ENCODE measurements at regions not wholly inside any gene's neighbourhood (a gene's known extent, or its start where the extent isn't known, plus 50 kb on each side); places are given as distances from the start of the nearest gene placed in this dataset.
"Not testable (repeated sequence)": the region's sequence is repeated elsewhere in the genome, so short reads cannot be mapped to it uniquely, and the experiment has no call there.

DNA sequence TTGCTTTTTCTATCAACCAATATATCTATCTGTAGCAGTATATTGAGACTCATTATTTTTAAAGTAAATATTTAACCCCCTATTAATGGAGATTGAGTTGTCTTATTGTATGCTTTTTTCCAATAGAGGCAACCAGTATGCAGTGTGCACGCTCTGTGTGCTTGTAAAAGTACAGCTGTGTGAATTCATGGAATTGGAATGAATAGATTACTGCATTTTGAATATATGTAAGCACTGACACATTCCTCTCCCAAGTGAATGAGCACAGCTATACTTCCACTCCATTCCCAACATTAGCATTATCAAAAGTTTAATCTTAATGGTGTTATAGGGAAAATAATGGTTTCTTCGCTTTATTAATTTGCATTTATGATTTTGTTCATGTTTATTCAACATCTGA is 81.6 kb upstream of the HSFY2 start:
- BruUV-seq (replicated peaks); H3K4me1 ChIP-seq (ENCODE audit: control insufficient read depth, insufficient read depth, low read length); H3K36me3 ChIP-seq (ENCODE audit: control insufficient read depth, insufficient read depth, low read length); H3K9me3 ChIP-seq (ENCODE audit: control insufficient read depth, insufficient read depth, low read depth, low read length); CTCF ChIA-PET; ATAC-seq; POLR2A ChIA-PET; intact Hi-C loops (cut with micrococcal nuclease; ENCODE audit: unreplicated experiment); in situ Hi-C loops (cut with HindIII; ENCODE audit: low pct_unique_long_range_greater_than_20kb, low sequenced_read_pairs); DNase-seq (ENCODE audit: low read depth, low spot score); H3K27me3 ChIP-seq (ENCODE audit: control insufficient read depth, insufficient read depth, low read length); H3K27ac ChIP-seq (ENCODE audit: low read length); H3K4me3 ChIP-seq (ENCODE audit: low read depth in 2 of 2, low read length in 2 of 2): not testable (repeated sequence)

- BruUV-seq (replicated peaks); H3K4me3 ChIP-seq (ENCODE audit: low read depth in 2 of 2, low read length in 2 of 2); intact Hi-C loops (cut with micrococcal nuclease; ENCODE audit: unreplicated experiment); H3K36me3 ChIP-seq (ENCODE audit: control insufficient read depth, insufficient read depth, low read length); H3K27ac ChIP-seq (ENCODE audit: low read length); DNase-seq (ENCODE audit: low read depth, low spot score); H3K27me3 ChIP-seq (ENCODE audit: control insufficient read depth, insufficient read depth, low read length); CTCF ChIA-PET; in situ Hi-C loops (cut with HindIII; ENCODE audit: low pct_unique_long_range_greater_than_20kb, low sequenced_read_pairs); H3K4me1 ChIP-seq (ENCODE audit: control insufficient read depth, insufficient read depth, low read length); POLR2A ChIA-PET; H3K9me3 ChIP-seq (ENCODE audit: control insufficient read depth, insufficient read depth, low read depth, low read length); ATAC-seq: not testable (repeated sequence)
Observed at GRCh38 chrY:18853323-18853722, 79.8 kb upstream of the HSFY2 start.

- H3K27ac ChIP-seq (ENCODE audit: low read length); POLR2A ChIA-PET; H3K4me1 ChIP-seq (ENCODE audit: control insufficient read depth, insufficient read depth, low read length); BruUV-seq (replicated peaks); intact Hi-C loops (cut with micrococcal nuclease; ENCODE audit: unreplicated experiment); H3K9me3 ChIP-seq (ENCODE audit: control insufficient read depth, insufficient read depth, low read depth, low read length); H3K4me3 ChIP-seq (ENCODE audit: low read depth in 2 of 2, low read length in 2 of 2); CTCF ChIA-PET; DNase-seq (ENCODE audit: low read depth, low spot score); H3K36me3 ChIP-seq (ENCODE audit: control insufficient read depth, insufficient read depth, low read length); ATAC-seq; H3K27me3 ChIP-seq (ENCODE audit: control insufficient read depth, insufficient read depth, low read length); in situ Hi-C loops (cut with HindIII; ENCODE audit: low pct_unique_long_range_greater_than_20kb, low sequenced_read_pairs): not testable (repeated sequence)
Observed at GRCh38 chrY:18836643-18837042, 63.1 kb upstream of the HSFY2 start.
